Fibroblast of upper back skin (primary cell): ENCODE measurements at regions not wholly inside any gene's neighbourhood (a gene's known extent, or its start where the extent isn't known, plus 50 kb on each side); places are given as distances from the start of the nearest gene placed in this dataset.
A peak's percentile ranks its signal among the peaks of the same experiment; 100 is the strongest.

ENCODE experiments used
- DNase-seq: peaks from one replicate; pipeline ENCODE4 v3.0.0-alpha.2; 2013

GRCh38 chr17:27216836-27217235 lies 77.1 kb upstream of the WSB1 start:
- DNase-seq = no peak

DNA sequence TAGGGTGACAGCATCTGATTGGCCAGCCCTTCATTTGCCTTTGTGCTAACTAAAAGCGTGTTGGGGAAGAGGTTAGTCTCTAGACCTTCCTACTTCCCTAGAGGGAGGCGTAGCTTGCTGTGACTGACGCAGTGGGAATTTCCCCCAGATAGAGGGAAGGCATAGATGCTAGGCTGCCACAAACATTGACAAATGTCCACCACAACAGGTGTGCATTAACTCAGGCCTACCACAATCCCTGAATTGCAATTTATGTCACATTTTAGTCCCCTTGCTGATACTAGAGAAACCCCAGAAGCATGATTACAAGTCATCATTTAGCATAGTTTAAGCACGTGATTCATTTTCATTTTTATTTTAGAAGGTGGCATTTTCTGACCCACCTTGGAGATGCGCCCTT lies 76.3 kb upstream of the WSB1 start:
- DNase-seq = no peak

DNA sequence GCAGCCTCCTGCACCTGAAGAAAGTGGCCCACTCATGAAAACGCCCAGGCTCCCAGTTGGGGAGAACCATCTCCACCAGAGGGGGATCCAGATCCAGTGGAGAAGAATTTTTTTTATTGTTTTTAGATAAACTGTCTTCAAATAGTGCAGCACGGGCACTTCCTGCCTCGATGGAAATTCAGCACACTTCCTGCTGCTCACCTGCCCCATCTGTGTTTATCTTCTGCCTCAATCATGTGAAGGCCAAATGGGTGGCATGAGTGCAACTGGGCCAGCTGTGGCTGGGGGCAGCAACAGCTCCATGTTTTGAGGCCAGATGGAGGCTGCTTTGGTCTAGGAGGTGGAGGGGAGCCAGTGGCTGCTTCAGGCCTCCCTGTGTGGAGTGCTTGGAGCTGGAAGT lies 75.9 kb upstream of the WSB1 start:
- DNase-seq = no peak

DNA sequence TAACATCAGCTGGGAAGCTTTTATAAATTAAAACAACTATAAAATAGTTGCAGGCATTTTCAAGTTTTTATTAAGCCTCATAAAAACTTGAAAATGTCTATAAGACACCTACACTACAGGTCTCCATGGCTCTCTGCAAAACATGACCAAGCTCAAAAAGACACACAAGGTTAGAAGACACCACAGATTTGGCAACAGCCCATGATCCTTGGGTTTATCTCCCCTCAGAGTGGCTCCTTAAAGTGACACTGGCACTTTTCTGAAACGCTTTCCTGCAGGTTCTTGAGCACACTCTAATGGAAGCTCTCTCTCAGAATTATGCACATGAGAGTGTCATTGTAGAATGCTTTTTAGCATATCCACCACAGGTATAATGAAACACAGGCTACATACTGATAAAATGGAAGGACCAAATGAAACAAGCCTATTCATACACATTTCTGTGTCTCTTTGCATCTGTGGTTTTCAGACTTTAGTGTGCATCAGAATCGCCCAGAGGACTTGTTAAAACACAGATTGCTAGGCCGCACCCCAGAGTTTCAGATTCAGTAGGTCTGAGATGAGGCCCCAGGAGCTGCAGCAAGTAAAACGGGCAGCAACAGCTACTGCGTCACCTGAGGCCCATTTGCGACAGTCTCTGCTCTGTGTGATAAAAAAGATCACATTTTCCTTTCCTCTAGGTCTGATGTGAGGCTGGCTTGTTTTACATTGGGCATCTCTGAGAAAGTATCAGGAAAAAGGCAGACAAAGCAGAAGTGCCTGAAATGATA lies 75.0 kb upstream of the WSB1 start:
- no peak for DNase-seq

GRCh38 chr17:27222515-27222914 lies 71.4 kb upstream of the WSB1 start:
- DNase-seq = no peak

GRCh38 chr17:27224526-27225315 lies 69.2 kb upstream of the WSB1 start:
- no peak for DNase-seq

- no peak for DNase-seq
Observed at GRCh38 chr17:27226611-27227230, 67.2 kb upstream of the WSB1 start.

GRCh38 chr17:27230996-27231395 lies 62.9 kb upstream of the WSB1 start:
- DNase-seq = no peak

DNA sequence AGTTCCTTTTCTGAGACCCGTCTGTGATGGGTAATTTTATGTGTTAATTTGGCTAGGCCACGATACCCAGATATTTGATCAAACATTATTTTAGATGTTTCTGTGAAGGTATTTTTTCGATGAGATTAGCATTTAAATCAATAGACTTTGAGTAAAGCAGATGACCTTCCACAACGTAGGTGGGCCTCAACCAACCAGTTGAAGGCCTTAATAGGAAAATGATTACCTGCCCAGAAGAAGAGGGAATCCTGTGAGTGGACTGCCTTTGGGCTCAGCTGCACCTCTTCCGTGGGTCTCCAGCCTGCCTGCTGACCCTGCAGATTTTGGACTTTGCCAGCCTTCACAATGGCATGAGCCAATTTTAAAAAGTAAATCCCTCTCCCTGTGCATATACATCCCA lies 61.6 kb upstream of the WSB1 start:
- DNase-seq = no peak

DNA sequence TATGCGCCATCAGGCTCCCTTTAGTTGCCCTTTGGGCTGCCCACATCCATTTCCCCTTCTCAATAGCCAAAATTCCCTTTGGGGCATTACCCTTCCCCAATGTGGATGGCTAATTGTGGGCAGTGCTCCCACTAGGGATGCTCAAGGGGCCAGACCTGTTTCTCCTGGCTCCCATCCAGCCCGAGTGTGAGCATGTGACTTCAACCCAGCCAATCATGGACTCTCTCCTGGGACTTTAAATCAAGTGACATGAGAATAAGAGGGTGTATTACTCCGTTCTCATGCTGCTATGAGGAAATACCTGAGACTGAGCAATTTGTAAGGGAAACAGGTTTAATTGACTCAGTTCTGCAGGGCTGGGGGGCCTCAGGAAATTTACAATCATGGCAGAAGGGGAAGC lies 60.9 kb upstream of the WSB1 start:
- no peak for DNase-seq

DNA sequence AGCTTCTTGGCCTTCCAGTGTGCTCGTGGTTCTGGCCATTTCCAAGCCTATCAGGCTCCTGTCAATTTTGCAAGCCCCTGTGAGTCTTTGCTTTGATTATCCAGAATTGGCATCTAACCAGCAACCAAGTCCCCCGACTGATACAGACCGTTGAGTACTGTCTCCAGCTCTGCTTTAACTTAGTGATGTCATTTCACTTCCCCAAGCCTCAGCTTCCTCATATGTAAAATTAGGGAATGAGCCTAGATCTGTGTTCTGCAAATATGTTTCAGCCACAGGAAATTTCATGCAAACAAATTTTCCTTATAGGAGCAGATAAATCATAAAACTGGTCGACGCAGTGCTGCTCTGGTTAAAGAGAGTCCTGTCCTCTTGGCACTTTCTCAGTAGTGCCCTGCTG lies 60.1 kb upstream of the WSB1 start:
- DNase-seq = no peak

- DNase-seq = peak; percentile 64
Observed at GRCh38 chr17:27236717-27237315, 57.1 kb upstream of the WSB1 start.

GRCh38 chr17:27237890-27238289 lies 56.0 kb upstream of the WSB1 start:
- DNase-seq = no peak

DNA sequence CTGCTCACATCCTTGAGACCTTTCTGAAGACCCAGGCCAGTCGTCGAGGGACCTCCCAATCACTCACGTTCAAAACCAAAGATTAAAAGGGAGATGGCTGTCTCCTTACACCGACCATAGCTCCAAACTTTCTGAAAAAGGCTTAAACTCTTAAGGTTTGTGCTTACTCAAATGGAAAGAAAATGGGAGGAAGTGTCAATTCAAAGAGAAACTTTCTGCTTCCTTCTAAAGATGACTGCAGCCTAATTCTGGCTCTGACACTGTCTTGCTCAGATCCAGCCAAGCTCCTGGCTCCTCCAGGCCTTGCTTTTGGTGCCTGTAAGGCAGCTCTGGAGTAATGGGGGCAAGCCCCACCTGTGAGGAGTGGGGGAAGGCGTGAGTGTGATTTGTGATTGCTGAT lies 54.9 kb upstream of the WSB1 start:
- DNase-seq = no peak

- no peak for DNase-seq
Observed at GRCh38 chr17:27239584-27239983, 54.3 kb upstream of the WSB1 start.

DNA sequence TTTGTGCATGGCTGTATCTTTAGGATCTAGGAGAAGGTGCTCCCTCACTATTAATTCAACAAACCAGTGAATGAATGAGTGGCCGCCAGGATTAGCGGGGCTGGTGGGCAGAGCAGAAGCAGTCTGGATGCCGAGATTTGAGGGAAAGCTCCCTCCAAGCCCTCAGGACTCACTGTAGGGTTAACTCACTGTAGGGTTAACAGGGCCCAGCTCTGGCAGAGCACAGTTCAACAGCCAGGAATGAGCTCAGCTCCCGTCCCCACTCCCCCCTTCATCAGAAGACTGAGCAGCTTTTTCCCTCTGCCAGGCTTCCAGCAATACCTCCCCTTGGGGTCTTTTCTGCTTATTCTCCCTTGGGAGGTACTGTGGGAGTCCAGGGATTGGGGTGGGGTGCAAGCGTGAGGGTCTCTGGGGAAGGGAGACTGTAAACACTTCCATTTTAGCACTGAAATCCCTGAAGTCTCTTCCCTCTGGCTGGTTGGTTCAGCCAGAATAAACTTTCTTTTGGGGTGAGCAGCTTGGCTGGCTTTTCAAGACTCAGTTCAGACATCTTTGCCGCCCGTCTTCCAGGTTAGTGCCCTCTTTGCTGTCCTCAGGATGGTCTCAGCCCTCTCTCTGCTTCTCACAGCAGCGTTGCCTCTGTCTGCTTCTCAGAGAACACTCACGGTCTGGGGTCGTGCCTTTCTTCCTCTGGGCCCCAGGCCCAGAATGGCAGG lies 53.7 kb upstream of the WSB1 start:
- no peak for DNase-seq

DNA sequence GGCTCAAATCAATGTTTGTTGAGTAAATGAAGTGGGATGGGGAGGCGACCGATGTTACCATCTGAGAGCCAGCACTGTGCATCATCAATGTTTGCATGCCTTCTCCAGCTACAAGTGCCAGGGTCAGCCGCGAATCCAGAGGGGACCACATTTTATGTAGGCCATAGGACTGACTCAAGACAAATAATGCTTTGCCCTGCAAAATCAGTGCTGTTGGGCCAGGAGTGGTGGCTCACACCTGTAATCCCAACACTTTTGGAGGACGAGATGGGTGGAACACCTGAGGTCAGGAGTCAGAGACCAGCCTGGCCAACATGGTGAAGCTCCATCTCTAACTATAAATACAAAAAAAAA lies 53.1 kb upstream of the WSB1 start:
- DNase-seq = no peak

- peak; percentile 46 for DNase-seq
Observed at GRCh38 chr17:27241346-27241946, 52.5 kb upstream of the WSB1 start.

GRCh38 chr17:27242951-27243350 lies 51.0 kb upstream of the WSB1 start:
- no peak for DNase-seq

DNA sequence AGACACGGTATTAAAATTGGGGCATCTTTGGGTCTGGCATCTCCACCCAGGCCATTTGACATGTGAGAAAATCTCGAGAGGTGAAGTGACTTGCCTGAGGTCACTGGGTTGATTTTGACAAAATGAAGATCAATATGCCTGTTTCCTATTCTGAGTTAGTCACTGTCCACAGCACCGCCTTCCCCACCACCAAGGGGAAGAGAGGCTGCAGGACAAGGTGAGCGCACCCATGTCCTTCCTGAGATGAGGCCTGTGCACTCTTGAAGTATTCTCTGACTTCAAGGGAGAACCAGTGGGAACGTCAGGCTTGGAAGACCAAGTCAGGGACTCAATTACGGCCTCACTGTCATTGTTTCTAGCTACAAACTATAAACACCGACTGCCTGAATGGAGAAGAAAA lies 49.9 kb upstream of the WSB1 start:
- DNase-seq = no peak
